ENCODE measurements at regions not wholly inside any gene's neighbourhood (a gene's known extent, or its start where the extent isn't known, plus 50 kb on each side); places are given as distances from the start of the nearest gene placed in this dataset.

- Mint-ChIP-seq H3K27me3 (ENCODE audit: insufficient read depth, unreplicated experiment) (no peaks in the 10 kb centered on the region), H3K9me3 (ENCODE audit: unreplicated experiment) (no peaks in the 10 kb centered on the region), H3K27ac (ENCODE audit: unreplicated experiment) (no peak overlapping the region), H3K4me1 (ENCODE audit: low read depth, unreplicated experiment) (no peaks in the 10 kb centered on the region), H3K4me3 (ENCODE audit: unreplicated experiment) (no peak overlapping the region), H3K36me3 (ENCODE audit: insufficient read depth, unreplicated experiment) (no peaks in the 10 kb centered on the region)
- H3K4me1 ChIP-seq, result no peaks in the 10 kb centered on the region
- intact Hi-C loops (cut with micrococcal nuclease; ENCODE audit: unreplicated experiment), result no loop called here
- H3K27me3 ChIP-seq (replicated peaks; ENCODE audit: control insufficient read depth, insufficient read depth, low read length), result no peaks in the 10 kb centered on the region
- H3K36me3 ChIP-seq (ENCODE audit: control insufficient read depth, insufficient read depth, low read length), result no peaks in the 10 kb centered on the region
- POLR2A ChIA-PET, result no interaction called here
- no peak overlapping the region for H3K4me3 ChIP-seq (ENCODE audit: low read depth, low read length)
- TF ChIP-seq, protein P1, sequence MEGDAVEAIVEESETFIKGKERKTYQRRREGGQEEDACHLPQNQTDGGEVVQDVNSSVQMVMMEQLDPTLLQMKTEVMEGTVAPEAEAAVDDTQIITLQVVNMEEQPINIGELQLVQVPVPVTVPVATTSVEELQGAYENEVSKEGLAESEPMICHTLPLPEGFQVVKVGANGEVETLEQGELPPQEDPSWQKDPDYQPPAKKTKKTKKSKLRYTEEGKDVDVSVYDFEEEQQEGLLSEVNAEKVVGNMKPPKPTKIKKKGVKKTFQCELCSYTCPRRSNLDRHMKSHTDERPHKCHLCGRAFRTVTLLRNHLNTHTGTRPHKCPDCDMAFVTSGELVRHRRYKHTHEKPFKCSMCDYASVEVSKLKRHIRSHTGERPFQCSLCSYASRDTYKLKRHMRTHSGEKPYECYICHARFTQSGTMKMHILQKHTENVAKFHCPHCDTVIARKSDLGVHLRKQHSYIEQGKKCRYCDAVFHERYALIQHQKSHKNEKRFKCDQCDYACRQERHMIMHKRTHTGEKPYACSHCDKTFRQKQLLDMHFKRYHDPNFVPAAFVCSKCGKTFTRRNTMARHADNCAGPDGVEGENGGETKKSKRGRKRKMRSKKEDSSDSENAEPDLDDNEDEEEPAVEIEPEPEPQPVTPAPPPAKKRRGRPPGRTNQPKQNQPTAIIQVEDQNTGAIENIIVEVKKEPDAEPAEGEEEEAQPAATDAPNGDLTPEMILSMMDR (IDR thresholded peaks at IDR 0.05; ENCODE audit: insufficient read depth in 1 of 2, low read depth in 1 of 2, low read length in 1 of 2, severe bottlenecking in 1 of 2, unreplicated experiment in 1 of 2), result no peak
- CTCF ChIA-PET, result no interaction called here
- no peaks in the 10 kb centered on the region for H3K9me3 ChIP-seq
- BruUV-seq (replicated peaks), result no TSS peak
- DNase-seq, result no peak
Observed at GRCh38 chr2:235112365-235112764, 160.5 kb downstream of the SH3BP4 start.

- Histone ChIP-seq H3K9me3 (no peaks in the 10 kb centered on the region), H3K4me3 (ENCODE audit: low read depth, low read length) (no peak overlapping the region), H3K36me3 (ENCODE audit: control insufficient read depth, insufficient read depth, low read length) (no peaks in the 10 kb centered on the region), H3K4me1 (no peaks in the 10 kb centered on the region), H3K27me3 (replicated peaks; ENCODE audit: control insufficient read depth, insufficient read depth, low read length) (no peaks in the 10 kb centered on the region)
- TF ChIP-seq, protein P1 (IDR thresholded peaks at IDR 0.05; ENCODE audit: insufficient read depth in 1 of 2, low read depth in 1 of 2, low read length in 1 of 2, severe bottlenecking in 1 of 2, unreplicated experiment in 1 of 2), result no peak
- no peak overlapping the region for H3K27ac Mint-ChIP-seq (ENCODE audit: unreplicated experiment)
- ChIA-PET CTCF (no interaction called here), POLR2A (no interaction called here)
- no TSS peak for BruUV-seq (replicated peaks)
- no peak for DNase-seq
- no peaks in the 10 kb centered on the region for H3K36me3 Mint-ChIP-seq (ENCODE audit: insufficient read depth, unreplicated experiment)
- no peaks in the 10 kb centered on the region for H3K4me1 Mint-ChIP-seq (ENCODE audit: low read depth, unreplicated experiment)
- no peak overlapping the region for H3K4me3 Mint-ChIP-seq (ENCODE audit: unreplicated experiment)
- no peaks in the 10 kb centered on the region for H3K27me3 Mint-ChIP-seq (ENCODE audit: insufficient read depth, unreplicated experiment)
- intact Hi-C loops (cut with micrococcal nuclease; ENCODE audit: unreplicated experiment), result no loop called here
- H3K9me3 Mint-ChIP-seq (ENCODE audit: unreplicated experiment), result no peaks in the 10 kb centered on the region
Observed at GRCh38 chr2:235113854-235114253, 162.0 kb downstream of the SH3BP4 start.

DNA sequence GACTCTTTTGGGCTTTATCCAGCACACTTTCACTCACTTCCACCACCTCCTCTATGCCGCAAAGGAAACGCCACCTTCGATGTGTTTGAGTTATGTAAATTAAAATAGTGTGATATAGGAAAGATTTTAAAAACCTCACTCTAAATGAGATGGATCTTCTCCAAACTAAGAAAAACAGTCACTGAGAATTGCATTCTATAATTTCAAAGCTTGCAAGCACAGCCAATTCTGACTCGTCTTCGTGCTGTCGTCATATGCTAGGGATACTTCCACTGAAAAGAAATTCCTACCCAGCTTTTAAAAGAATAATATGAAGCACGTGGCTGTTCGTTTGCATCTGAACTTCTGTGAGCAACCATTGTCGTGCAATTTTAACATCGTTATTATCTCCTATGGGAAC lies 162.5 kb downstream of the SH3BP4 start:
- POLR2A ChIA-PET, result no interaction called here

More for the DNA sequence above, 162.5 kb downstream of the SH3BP4 start:
- H3K4me1 ChIP-seq, result no peaks in the 10 kb centered on the region
- Mint-ChIP-seq H3K36me3 (ENCODE audit: insufficient read depth, unreplicated experiment) (no peaks in the 10 kb centered on the region), H3K9me3 (ENCODE audit: unreplicated experiment) (no peaks in the 10 kb centered on the region), H3K4me3 (ENCODE audit: unreplicated experiment) (no peak overlapping the region), H3K27ac (ENCODE audit: unreplicated experiment) (no peak overlapping the region), H3K4me1 (ENCODE audit: low read depth, unreplicated experiment) (no peaks in the 10 kb centered on the region), H3K27me3 (ENCODE audit: insufficient read depth, unreplicated experiment) (no peaks in the 10 kb centered on the region)
- CTCF ChIA-PET, result no interaction called here
- no peak for DNase-seq
- H3K9me3 ChIP-seq, result no peaks in the 10 kb centered on the region
- no peaks in the 10 kb centered on the region for H3K27me3 ChIP-seq (replicated peaks; ENCODE audit: control insufficient read depth, insufficient read depth, low read length)
- no peaks in the 10 kb centered on the region for H3K36me3 ChIP-seq (ENCODE audit: control insufficient read depth, insufficient read depth, low read length)
- H3K4me3 ChIP-seq (ENCODE audit: low read depth, low read length), result no peak overlapping the region
- TF ChIP-seq, protein P1 (IDR thresholded peaks at IDR 0.05; ENCODE audit: insufficient read depth in 1 of 2, low read depth in 1 of 2, low read length in 1 of 2, severe bottlenecking in 1 of 2, unreplicated experiment in 1 of 2), result no peak
- BruUV-seq (replicated peaks), result no TSS peak
- intact Hi-C loops (cut with micrococcal nuclease; ENCODE audit: unreplicated experiment), result no loop called here
